ENCODE measurements at regions not wholly inside any gene's neighbourhood (a gene's known extent, or its start where the extent isn't known, plus 50 kb on each side); places are given as distances from the start of the nearest gene placed in this dataset.

DNA sequence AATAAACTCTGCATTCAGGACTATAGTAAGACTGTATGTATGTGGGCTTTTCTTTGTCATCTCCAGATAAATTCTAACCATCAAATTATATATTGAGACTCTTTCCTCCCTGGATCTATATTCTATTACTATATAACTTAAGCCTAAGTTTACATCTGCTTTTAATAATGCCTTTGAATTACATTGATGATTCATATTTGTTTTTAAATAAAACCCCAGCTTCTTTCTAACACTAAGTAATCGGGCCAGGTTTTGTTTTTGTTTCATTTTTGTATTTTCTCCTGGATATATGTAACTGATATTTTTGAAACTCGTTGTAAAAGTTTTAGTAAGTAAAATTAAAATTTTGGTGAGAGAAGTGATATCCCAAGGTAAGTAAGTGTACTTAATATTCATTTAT lies 1599.1 kb downstream of the PCDH9 start:
- no peaks in the 10 kb centered on the region for H3K36me3 ChIP-seq
- no peaks in the 10 kb centered on the region for H3K4me1 ChIP-seq (replicated peaks)
- intact Hi-C loops (cut with DNase I): no loop called here
- WGBS: 83% methylated on average over 2 of the region's 2 CpGs
- no peaks in the 10 kb centered on the region for H3K27me3 ChIP-seq (replicated peaks; ENCODE audit: insufficient read depth)
- no peak for TF ChIP-seq POLR2A (IDR thresholded peaks at IDR 0.05)
- no peak for TF ChIP-seq POLR2AphosphoS5 (IDR thresholded peaks at IDR 0.05)
- no peak for TF ChIP-seq CTCF (IDR thresholded peaks at IDR 0.05)
- no peak overlapping the region for H3K27ac ChIP-seq
- no peak for DNase-seq (ENCODE audit: low spot score)
- no peaks in the 10 kb centered on the region for H3K9me3 ChIP-seq
- no peak overlapping the region for H3K4me3 ChIP-seq

DNA sequence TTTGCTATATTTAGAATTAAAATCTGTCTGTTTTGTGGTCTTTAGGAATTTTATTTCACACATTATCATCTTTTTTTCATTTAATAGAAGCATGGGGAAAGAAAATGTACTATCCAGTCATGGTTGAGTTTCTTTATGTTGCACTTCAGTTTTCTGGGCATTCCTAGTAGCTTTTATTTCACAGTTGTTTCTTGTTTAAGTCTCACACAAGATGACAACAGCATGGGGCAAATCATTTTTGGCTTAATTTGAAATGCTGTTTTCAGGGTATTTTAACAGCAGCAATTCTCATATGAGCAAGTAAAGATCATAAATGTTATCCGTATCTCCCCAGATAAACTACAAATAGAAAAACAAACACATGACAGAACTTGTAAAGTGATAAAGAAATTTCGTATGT lies 1600.2 kb downstream of the PCDH9 start:
- Histone ChIP-seq H3K9me3 (no peaks in the 10 kb centered on the region), H3K27me3 (replicated peaks; ENCODE audit: insufficient read depth) (no peaks in the 10 kb centered on the region), H3K4me3 (no peak overlapping the region), H3K4me1 (replicated peaks) (no peaks in the 10 kb centered on the region), H3K36me3 (no peaks in the 10 kb centered on the region), H3K27ac (no peak overlapping the region)
- intact Hi-C loops (cut with DNase I): no loop called here
- DNase-seq (ENCODE audit: low spot score): no peak
- WGBS: 69% methylated on average over 2 of the region's 2 CpGs
- no peak for TF ChIP-seq CTCF (IDR thresholded peaks at IDR 0.05)
- TF ChIP-seq POLR2AphosphoS5 (IDR thresholded peaks at IDR 0.05): no peak
- TF ChIP-seq POLR2A (IDR thresholded peaks at IDR 0.05): no peak

- Histone ChIP-seq H3K27ac (no peak overlapping the region), H3K27me3 (replicated peaks; ENCODE audit: insufficient read depth) (no peaks in the 10 kb centered on the region), H3K4me1 (replicated peaks) (no peaks in the 10 kb centered on the region), H3K9me3 (no peaks in the 10 kb centered on the region), H3K4me3 (no peak overlapping the region), H3K36me3 (no peaks in the 10 kb centered on the region)
- intact Hi-C loops (cut with DNase I): no loop called here
- TF ChIP-seq CTCF (IDR thresholded peaks at IDR 0.05) (no peak), POLR2AphosphoS5 (IDR thresholded peaks at IDR 0.05) (no peak), POLR2A (IDR thresholded peaks at IDR 0.05) (no peak)
- WGBS: 93% methylated on average over 3 of the region's 3 CpGs
- no peak for DNase-seq (ENCODE audit: low spot score)
Observed at GRCh38 chr13:65623148-65623547, 1607.0 kb downstream of the PCDH9 start.

- Histone ChIP-seq H3K4me1 (replicated peaks) (no peaks in the 10 kb centered on the region), H3K36me3 (no peaks in the 10 kb centered on the region), H3K27ac (no peak overlapping the region), H3K27me3 (replicated peaks; ENCODE audit: insufficient read depth) (no peaks in the 10 kb centered on the region), H3K4me3 (no peak overlapping the region), H3K9me3 (no peaks in the 10 kb centered on the region)
- 98% methylated on average over 3 of the region's 3 CpGs for WGBS
- intact Hi-C loops (cut with DNase I): no loop called here
- TF ChIP-seq POLR2A (IDR thresholded peaks at IDR 0.05) (no peak), POLR2AphosphoS5 (IDR thresholded peaks at IDR 0.05) (no peak), CTCF (IDR thresholded peaks at IDR 0.05) (no peak)
- no peak for DNase-seq (ENCODE audit: low spot score)
Observed at GRCh38 chr13:65615506-65615905, 1614.6 kb downstream of the PCDH9 start.

GRCh38 chr13:65613004-65613403 lies 1617.1 kb downstream of the PCDH9 start:
- Histone ChIP-seq H3K9me3 (no peaks in the 10 kb centered on the region), H3K27ac (no peak overlapping the region), H3K4me1 (replicated peaks) (no peaks in the 10 kb centered on the region), H3K27me3 (replicated peaks; ENCODE audit: insufficient read depth) (no peaks in the 10 kb centered on the region), H3K4me3 (no peak overlapping the region), H3K36me3 (no peaks in the 10 kb centered on the region)
- 86% methylated on average over 2 of the region's 2 CpGs for WGBS
- intact Hi-C loops (cut with DNase I): no loop called here
- DNase-seq (ENCODE audit: low spot score): no peak
- TF ChIP-seq CTCF (IDR thresholded peaks at IDR 0.05) (no peak), POLR2AphosphoS5 (IDR thresholded peaks at IDR 0.05) (no peak), POLR2A (IDR thresholded peaks at IDR 0.05) (no peak)

Measured in prostate gland (tissue), 2 donors.